RWPE2 (cell line): ENCODE measurements at regions not wholly inside any gene's neighbourhood (a gene's known extent, or its start where the extent isn't known, plus 50 kb on each side); places are given as distances from the start of the nearest gene placed in this dataset.
A peak's percentile ranks its signal among the peaks of the same experiment; 100 is the strongest.

Experiments
- ATAC-seq: fragments of 200-7000 bp; cut with Tn5 transposase; 3 replicates; pipeline ENCODE4 v1.9.1; 2021; ENCODE audit warnings: low read depth
- DNase-seq: peaks from one replicate; pipeline ENCODE4 v3.0.0-alpha.2; 2020; ENCODE audit warnings: low spot score
- H3K27ac ChIP-seq: fragments of 450-650 bp; 2 replicates; pipeline ENCODE4 v1.5.1; 2017; ENCODE audit warnings: mild to moderate bottlenecking; ENCODE audit not compliant: poor library complexity, severe bottlenecking
- H3K27me3 ChIP-seq: fragments of 250-450 bp; sonication (Bioruptor Pico); 2 replicates; pipeline ENCODE4 v1.5.1; 2021; ENCODE audit warnings: mild to moderate bottlenecking, moderate library complexity; ENCODE audit not compliant: insufficient read depth, poor library complexity, severe bottlenecking
- H3K36me3 ChIP-seq: fragments of 250-450 bp; sonication (Bioruptor Pico); 2 replicates; pipeline ENCODE4 v1.5.1; 2020; ENCODE audit warnings: low read depth, mild to moderate bottlenecking, moderate library complexity
- H3K4me1 ChIP-seq: fragments of 250-450 bp; sonication (Bioruptor Pico); 2 replicates; pipeline ENCODE4 v1.5.1; 2021; ENCODE audit warnings: mild to moderate bottlenecking, moderate library complexity; ENCODE audit not compliant: insufficient read depth, poor library complexity, severe bottlenecking
- H3K4me3 ChIP-seq: fragments of 250-450 bp; sonication (Bioruptor Pico); 2 replicates; pipeline ENCODE4 v1.5.1; 2021; ENCODE audit warnings: mild to moderate bottlenecking, moderate library complexity; ENCODE audit not compliant: severe bottlenecking
- H3K9me3 ChIP-seq: fragments of 250-450 bp; sonication (Bioruptor Pico); 2 replicates; pipeline ENCODE4 v1.5.1; 2021; ENCODE audit warnings: mild to moderate bottlenecking, moderate library complexity; ENCODE audit not compliant: severe bottlenecking
- CTCF ChIP-seq: fragments of 450-650 bp; IDR thresholded peaks from one replicate; pipeline ENCODE4 v1.5.1; 2017; ENCODE audit warnings: mild to moderate bottlenecking, moderate library complexity; ENCODE audit not compliant: poor library complexity, severe bottlenecking

- no peak for TF ChIP-seq CTCF
- Histone ChIP-seq H3K4me3 (no peak overlapping the region), H3K36me3 (no peaks in the 10 kb centered on the region), H3K4me1 (no peaks in the 10 kb centered on the region), H3K27ac (no peak overlapping the region), H3K9me3 (no peaks in the 10 kb centered on the region), H3K27me3 (no peaks in the 10 kb centered on the region)
- ATAC-seq: no peak
- DNase-seq: no peak
Observed at GRCh38 chr11:23404225-23405160, 544.2 kb upstream of the CCDC179 start.

- no peak for ATAC-seq
- Histone ChIP-seq H3K4me1 (no peaks in the 10 kb centered on the region), H3K4me3 (no peak overlapping the region), H3K27me3 (no peaks in the 10 kb centered on the region), H3K9me3 (no peaks in the 10 kb centered on the region), H3K27ac (no peak overlapping the region), H3K36me3 (no peaks in the 10 kb centered on the region)
- TF ChIP-seq CTCF: no peak
- DNase-seq: peak; percentile 35
Observed at GRCh38 chr11:23405350-23405937, 545.2 kb upstream of the CCDC179 start.

- H3K4me3 ChIP-seq: no peak overlapping the region
- no peaks in the 10 kb centered on the region for H3K27me3 ChIP-seq
- TF ChIP-seq CTCF: no peak
- no peak overlapping the region for H3K27ac ChIP-seq
- ATAC-seq: no peak
- no peaks in the 10 kb centered on the region for H3K36me3 ChIP-seq
- DNase-seq: no peak
- no peaks in the 10 kb centered on the region for H3K9me3 ChIP-seq
- no peaks in the 10 kb centered on the region for H3K4me1 ChIP-seq
Observed at GRCh38 chr11:23406131-23406819, 546.0 kb upstream of the CCDC179 start.

- DNase-seq (no peak), ATAC-seq (no peak)
- H3K27ac ChIP-seq: no peak overlapping the region
- H3K27me3 ChIP-seq: no peaks in the 10 kb centered on the region
- no peak for TF ChIP-seq CTCF
- no peak overlapping the region for H3K4me3 ChIP-seq
- H3K36me3 ChIP-seq: no peaks in the 10 kb centered on the region
- no peaks in the 10 kb centered on the region for H3K4me1 ChIP-seq
- no peaks in the 10 kb centered on the region for H3K9me3 ChIP-seq
Observed at GRCh38 chr11:23413057-23413456, 552.8 kb upstream of the CCDC179 start.
